NCI-H446 (cell line): ENCODE measurements at regions not wholly inside any gene's neighbourhood (a gene's known extent, or its start where the extent isn't known, plus 50 kb on each side); places are given as distances from the start of the nearest gene placed in this dataset.

ENCODE experiments used
- DNase-seq, 2 experiments: peaks; one replicate each; lab custom pipeline; 2025; lab: John Stamatoyannopoulos, UW

DNA sequence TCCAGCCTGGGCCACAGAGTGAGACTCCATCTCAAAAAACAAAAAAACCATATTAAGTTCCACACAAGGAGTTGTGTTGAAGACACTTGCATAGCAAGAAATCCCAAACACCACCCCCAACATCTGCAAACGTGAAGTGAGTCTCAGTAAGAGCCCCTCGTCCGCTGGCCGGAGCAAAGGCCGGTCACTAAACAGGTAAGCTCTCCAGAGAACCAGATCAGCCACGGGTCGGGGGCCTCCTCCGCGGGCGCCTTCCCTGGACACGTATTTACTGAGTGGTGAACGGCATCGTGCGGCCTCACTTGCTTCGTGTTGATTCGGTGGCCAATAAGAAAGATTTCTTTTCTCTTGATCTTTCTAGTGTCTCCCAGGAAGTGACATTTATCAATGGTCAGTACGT is 93.6 kb downstream of the MRPL36 start:
- DNase-seq = no peak

GRCh38 chr5:1704676-1705075 is 95.0 kb downstream of the MRPL36 start:
- DNase-seq = no peak

- no peak for DNase-seq
These were observed 95.4 kb downstream of the MRPL36 start for GRCh38 chr5:1704266-1704665.

DNA sequence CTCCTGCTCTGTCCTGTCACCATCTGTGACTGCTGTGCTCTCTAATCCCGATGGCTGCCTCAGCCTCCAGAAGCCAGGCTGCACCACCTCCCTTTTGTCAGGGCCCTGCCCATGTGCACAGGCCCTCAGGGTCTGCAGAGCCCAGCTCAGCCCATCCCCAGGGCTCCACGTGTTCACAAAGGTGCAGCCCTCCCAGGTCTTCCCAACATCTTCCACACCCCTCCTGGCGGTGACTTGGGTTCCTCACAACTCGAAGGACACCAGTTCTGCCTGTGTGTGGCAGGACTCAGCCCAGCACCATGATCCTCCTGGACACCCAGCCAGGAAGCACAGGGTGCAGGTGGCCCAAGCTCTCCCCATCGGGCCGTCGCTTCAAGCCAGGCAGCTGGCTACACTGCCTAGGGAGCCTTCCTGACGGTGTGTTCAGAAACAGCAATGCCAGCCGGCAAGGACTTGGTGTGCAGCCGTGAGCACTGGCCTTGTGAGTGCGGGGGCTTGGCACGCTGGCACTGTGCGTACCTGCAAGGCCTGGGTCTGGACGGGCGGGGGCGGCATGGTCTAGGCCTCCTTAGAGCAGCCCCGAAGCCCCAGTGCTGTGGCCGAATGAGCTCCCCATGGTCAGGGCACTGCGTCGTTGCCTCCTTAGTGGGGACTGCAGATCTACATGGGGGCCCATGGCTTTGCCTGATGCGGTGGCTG is 96.1 kb downstream of the MRPL36 start:
- no peak for DNase-seq

DNA sequence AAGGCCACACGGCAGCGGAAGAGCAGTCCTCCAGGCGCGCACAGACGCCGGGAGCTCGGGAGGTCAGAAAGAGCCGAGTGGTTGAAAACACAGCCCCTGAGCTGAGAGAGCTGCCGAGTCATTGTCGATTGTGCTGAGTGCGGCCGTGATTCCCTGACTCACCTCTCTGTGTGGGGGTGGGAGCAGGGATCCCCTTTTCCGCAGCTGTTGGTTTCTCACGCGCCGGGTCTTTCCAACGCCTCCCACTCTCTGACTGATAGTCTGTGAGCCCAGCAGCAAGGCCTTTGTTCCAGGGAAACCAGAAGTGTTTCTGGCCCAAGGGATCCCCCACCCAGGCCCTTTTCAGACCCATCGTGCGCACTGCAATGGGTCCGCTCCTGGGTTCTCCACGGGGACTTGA is 97.3 kb downstream of the MRPL36 start:
- no peak for DNase-seq

DNA sequence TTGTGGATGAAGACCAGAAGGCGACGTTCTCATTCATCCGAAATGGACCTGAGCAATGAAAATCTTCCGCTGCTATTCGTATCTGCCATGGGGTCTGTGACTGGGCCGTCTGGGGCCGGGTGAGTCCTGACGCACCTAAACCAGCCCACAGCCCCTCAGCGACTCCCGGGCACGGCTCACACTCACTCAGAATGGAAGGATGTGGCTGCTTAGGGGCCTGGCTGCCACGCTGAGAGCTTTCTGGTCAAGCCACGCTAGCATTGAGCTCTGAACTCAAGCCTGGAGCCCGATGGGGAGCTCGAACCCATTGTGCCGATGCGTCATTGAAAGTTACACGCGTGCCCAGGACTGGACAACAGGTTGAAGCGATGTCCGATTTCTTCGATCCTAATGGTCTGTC is 97.8 kb downstream of the MRPL36 start:
- no peak for DNase-seq

GRCh38 chr5:1701216-1701864 is 98.3 kb downstream of the MRPL36 start:
- DNase-seq = no peak

GRCh38 chr5:1699394-1699793 is 100.2 kb downstream of the MRPL36 start:
- DNase-seq = no peak

GRCh38 chr5:1698589-1699316 is 100.9 kb downstream of the MRPL36 start:
- DNase-seq = no peak

- no peak for DNase-seq
These were observed 107.3 kb downstream of the MRPL36 start for GRCh38 chr5:1692381-1692780.

DNA sequence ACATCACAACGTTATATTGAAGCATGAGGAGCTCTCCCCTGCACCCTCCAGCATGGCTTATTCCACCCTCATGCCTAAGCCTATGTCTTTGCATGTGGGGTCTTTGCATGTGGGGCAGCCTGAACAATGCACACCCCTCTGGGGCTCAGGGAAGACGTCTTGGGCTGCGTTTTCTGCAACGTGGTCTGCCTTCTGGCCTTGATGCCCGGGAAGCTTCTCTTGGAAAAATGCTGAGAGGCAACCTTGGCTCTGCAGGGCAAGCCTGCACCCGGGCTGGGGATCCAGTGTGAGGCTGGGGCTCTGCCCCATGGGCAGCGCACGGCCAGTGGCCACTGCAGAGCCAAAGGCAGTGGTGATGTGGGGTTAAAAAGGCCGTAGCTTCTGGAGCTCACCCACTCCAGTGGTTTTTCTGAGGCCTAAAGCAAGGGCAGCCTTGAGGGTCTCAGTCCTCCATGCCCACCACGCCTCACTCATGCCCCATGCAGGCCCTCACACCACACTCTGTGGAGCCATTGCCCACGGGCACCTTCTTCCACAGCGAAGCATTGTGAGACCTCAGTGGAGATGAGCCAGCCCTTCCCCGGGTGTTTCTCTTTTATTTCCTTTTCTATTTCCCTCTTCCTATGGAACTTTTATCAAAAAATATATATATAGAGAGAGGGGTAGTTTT is 112.2 kb downstream of the MRPL36 start:
- DNase-seq = no peak

GRCh38 chr5:1686016-1686802 is 113.4 kb downstream of the MRPL36 start:
- no peak for DNase-seq

GRCh38 chr5:1685066-1685465 is 114.6 kb downstream of the MRPL36 start:
- no peak for DNase-seq

GRCh38 chr5:1681955-1682354 is 117.7 kb downstream of the MRPL36 start:
- no peak for DNase-seq

DNA sequence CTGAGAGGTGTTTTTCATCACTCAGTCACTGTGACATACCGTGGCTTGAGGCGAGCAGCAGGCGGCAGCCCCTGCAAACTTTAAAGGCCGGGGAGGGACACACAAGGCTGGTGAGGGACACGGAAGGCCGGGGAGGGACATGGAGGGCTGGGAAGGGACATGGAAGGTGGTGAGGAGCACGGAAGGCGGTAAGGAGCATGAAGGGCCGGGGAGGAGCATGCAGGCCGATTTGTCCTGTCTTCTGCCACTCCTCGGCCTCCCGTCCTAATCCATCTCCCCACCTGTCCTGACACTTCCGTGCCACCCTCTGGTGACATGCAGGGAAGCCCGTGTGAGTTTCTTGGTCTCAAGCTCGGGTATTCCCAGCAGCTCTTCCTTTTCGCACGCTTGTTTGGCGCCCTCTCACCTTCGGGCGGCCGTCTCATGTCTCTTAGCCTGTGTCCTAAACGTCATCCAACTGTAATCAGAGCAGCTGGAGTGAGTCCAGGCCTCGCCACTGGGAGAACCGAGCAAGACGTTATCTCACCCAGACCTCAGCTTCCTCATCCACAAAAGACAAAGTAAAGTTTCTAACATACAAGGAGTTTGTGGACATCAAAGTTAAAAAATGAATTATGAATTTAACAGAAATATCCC is 126.5 kb downstream of the MRPL36 start:
- DNase-seq = no peak

- no peak for DNase-seq
These were observed 127.2 kb downstream of the MRPL36 start for GRCh38 chr5:1672396-1672795.

DNA sequence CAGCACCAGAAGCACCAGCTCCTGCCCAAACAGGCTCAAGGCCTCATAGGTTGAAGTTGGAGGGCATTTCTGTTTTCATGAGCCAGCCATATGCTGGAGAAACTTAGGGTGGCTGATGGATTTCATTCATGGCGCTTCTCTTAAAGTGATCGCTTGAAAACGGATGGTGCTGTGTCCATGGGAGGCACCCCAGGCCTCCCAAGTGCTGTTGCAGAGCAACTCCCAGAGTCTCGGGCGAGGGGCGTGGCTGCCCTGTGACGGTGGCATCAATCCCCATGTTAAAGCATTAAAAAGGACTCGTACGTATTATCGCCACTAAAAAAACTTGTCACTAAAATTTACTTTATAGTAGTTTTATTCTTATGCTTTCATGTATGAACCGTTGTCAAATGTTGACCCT is 128.3 kb downstream of the MRPL36 start:
- DNase-seq = no peak

- no peak for DNase-seq
These were observed 129.3 kb downstream of the MRPL36 start for GRCh38 chr5:1670351-1670750.

GRCh38 chr5:1669276-1670155 is 130.1 kb downstream of the MRPL36 start:
- DNase-seq = no peak

- no peak for DNase-seq
These were observed 131.4 kb downstream of the MRPL36 start for GRCh38 chr5:1668141-1668721.
